Thyroid gland (tissue), 4 donors: ENCODE measurements at regions not wholly inside any gene's neighbourhood (a gene's known extent, or its start where the extent isn't known, plus 50 kb on each side); places are given as distances from the start of the nearest gene placed in this dataset.

Source experiments
- DNase-seq, 2 donors: peaks; one replicate each; pipeline ENCODE4 v3.0.0-alpha.2; 2019
- H3K27ac ChIP-seq, 3 donors: fragments of 200-600 bp; sonication (generic); 1 replicate in 2 of 3; 2 replicates in 1 of 3; pipeline ENCODE4 v1.5.1; 2016 to 2019; ENCODE audit warnings: mild to moderate bottlenecking in 1 of 3, moderate library complexity in 1 of 3
- H3K27me3 ChIP-seq: fragments of 200-600 bp; sonication (generic); one replicate; pipeline ENCODE4 v1.5.1; 2019
- H3K36me3 ChIP-seq, 2 donors: fragments of 200-600 bp; sonication (generic); one replicate each; pipeline ENCODE4 v1.5.1; 2016 to 2019
- H3K4me1 ChIP-seq, 2 donors: fragments of 200-600 bp; sonication (generic); one replicate each; pipeline ENCODE4 v1.5.1; 2017 to 2019
- H3K4me3 ChIP-seq, 3 donors: fragments of 200-600 bp; sonication (generic); replicated peaks in 1 of 3; 1 replicate in 2 of 3; 2 replicates in 1 of 3; pipeline ENCODE4 v1.5.1; 2016; ENCODE audit warnings: mild to moderate bottlenecking in 1 of 3
- H3K9me3 ChIP-seq: fragments of 200-600 bp; sonication (generic); one replicate; pipeline ENCODE4 v1.5.1; 2017
- CTCF ChIP-seq, 6 experiments: fragments of 200-600 bp in 3 of 6; fragments of 450-650 bp in 3 of 6; sonication (generic) in 3 of 6; IDR thresholded peaks; one replicate each; pipeline ENCODE4 v1.5.1; 2016 to 2019; ENCODE audit warnings: antibody characterized with exemption in 6 of 6, mild to moderate bottlenecking in 2 of 6, inconsistent platforms in 1 of 6, moderate library complexity in 1 of 6
- POLR2A ChIP-seq, 2 donors: fragments of 450-650 bp; IDR thresholded peaks; one replicate each; pipeline ENCODE4 v1.6.1; 2017; ENCODE audit warnings: antibody characterized with exemption in 2 of 2, mild to moderate bottlenecking in 2 of 2, moderate library complexity in 1 of 2
- WGBS, 2 donors: methylation state at CpG; one replicate each; pipeline ENCODE4 v1.1.5; 2017; 5-methylcytosine and 5-hydroxymethylcytosine counted together
- intact Hi-C: fragments of 100-400 bp; cut with DNase I; formaldehyde crosslinking; loops from one replicate; pipeline ENCODE4 v1.15.1; 2023

- no peaks in the 10 kb centered on the region for H3K27me3 ChIP-seq
- H3K4me1 ChIP-seq = no peaks in the 10 kb centered on the region
- WGBS, 2 donors = 45 to 56% methylated on average over 8 of the region's 8 CpGs
- TF ChIP-seq CTCF (IDR thresholded peaks at IDR 0.05) = no peak
- TF ChIP-seq POLR2A (IDR thresholded peaks at IDR 0.05) = no peak
- intact Hi-C loops = no loop called here
- no peaks in the 10 kb centered on the region for H3K36me3 ChIP-seq
- H3K9me3 ChIP-seq = no peaks in the 10 kb centered on the region
- H3K4me3 ChIP-seq = no peak overlapping the region
- no peak overlapping the region for H3K27ac ChIP-seq
- DNase-seq = peak; percentile 33 to 41
These were observed 210.7 kb upstream of the NSMCE3 start for GRCh38 chr15:29480278-29480677.

- H3K9me3 ChIP-seq = no peaks in the 10 kb centered on the region
- peaks cover 3 to 12% of the 10 kb centered on the region in 2 donors for H3K4me1 ChIP-seq
- WGBS, 2 donors = 90 to 93% methylated on average over 2 of the region's 2 CpGs
These were observed 207.6 kb upstream of the NSMCE3 start for GRCh38 chr15:29477256-29477655.

GRCh38 chr15:29476503-29477080 lies 207.0 kb upstream of the NSMCE3 start:
- H3K9me3 ChIP-seq = no peaks in the 10 kb centered on the region
- no peak for DNase-seq
- no peaks in the 10 kb centered on the region for H3K27me3 ChIP-seq
- peaks cover 3 to 12% of the 10 kb centered on the region in 2 donors for H3K4me1 ChIP-seq
- no peak overlapping the region for H3K27ac ChIP-seq
- H3K4me3 ChIP-seq = no peak overlapping the region
- H3K36me3 ChIP-seq = no peaks in the 10 kb centered on the region
- intact Hi-C loops = no loop called here
- WGBS, 2 donors = 88 to 91% methylated on average over 15 to 16 of the region's 17 CpGs
- TF ChIP-seq POLR2A (IDR thresholded peaks at IDR 0.05) (no peak), CTCF (IDR thresholded peaks at IDR 0.05) (no peak)

More at GRCh38 chr15:29477256-29477655, 207.6 kb upstream of the NSMCE3 start:
- no peak overlapping the region for H3K4me3 ChIP-seq
- no peaks in the 10 kb centered on the region for H3K36me3 ChIP-seq
- TF ChIP-seq POLR2A (IDR thresholded peaks at IDR 0.05) (no peak), CTCF (IDR thresholded peaks at IDR 0.05) (no peak)
- H3K27me3 ChIP-seq = no peaks in the 10 kb centered on the region
- DNase-seq = no peak
- intact Hi-C loops = no loop called here
- H3K27ac ChIP-seq = no peak overlapping the region

- TF ChIP-seq CTCF (IDR thresholded peaks at IDR 0.05) = no peak
- TF ChIP-seq POLR2A (IDR thresholded peaks at IDR 0.05) = no peak
- Histone ChIP-seq H3K4me1 (peaks cover 13 to 24% of the 10 kb centered on the region in 2 donors), H3K36me3 (no peaks in the 10 kb centered on the region), H3K27me3 (no peaks in the 10 kb centered on the region), H3K27ac (no peak overlapping the region), H3K4me3 (no peak overlapping the region), H3K9me3 (no peaks in the 10 kb centered on the region)
- intact Hi-C loops = no loop called here
- 90 to 93% methylated on average over 8 to 10 of the region's 10 CpGs for WGBS, 2 donors
- DNase-seq = no peak
These were observed 205.5 kb upstream of the NSMCE3 start for GRCh38 chr15:29475096-29475495.

DNA sequence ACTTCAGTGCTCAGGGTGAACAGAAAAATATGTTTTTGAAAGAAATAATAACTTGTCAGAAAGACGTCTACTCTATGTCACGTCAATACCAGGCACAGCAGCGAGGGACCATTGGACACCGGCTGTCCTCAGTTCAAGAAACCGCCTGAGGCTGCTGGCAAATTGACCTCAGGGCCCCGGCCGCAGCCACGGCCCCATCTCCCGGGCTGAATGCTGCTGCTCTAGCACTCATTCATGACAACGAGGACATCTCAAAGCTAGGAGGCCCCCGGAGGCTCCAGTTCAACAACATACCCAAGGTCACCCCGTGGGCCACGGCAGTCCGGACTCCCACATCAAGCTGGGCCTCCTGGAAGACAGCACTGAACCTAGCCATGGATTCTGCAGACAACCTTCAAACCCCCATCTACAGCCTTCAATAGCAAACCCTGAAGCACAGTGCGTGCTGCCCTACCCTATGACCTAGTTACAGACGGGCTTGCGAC lies 204.0 kb upstream of the NSMCE3 start:
- H3K9me3 ChIP-seq = no peaks in the 10 kb centered on the region
- H3K4me1 ChIP-seq = peaks cover 13 to 24% of the 10 kb centered on the region in 2 donors
- intact Hi-C loops = no loop called here
- 87% methylated on average over 8 to 17 of the region's 17 CpGs for WGBS, 2 donors
- no peak for DNase-seq
- H3K27me3 ChIP-seq = no peaks in the 10 kb centered on the region
- H3K4me3 ChIP-seq = no peak overlapping the region
- no peaks in the 10 kb centered on the region for H3K36me3 ChIP-seq
- TF ChIP-seq POLR2A (IDR thresholded peaks at IDR 0.05) (no peak), CTCF (IDR thresholded peaks at IDR 0.05) (no peak)
- H3K27ac ChIP-seq = no peak overlapping the region
